ENCODE measurements at regions not wholly inside any gene's neighbourhood (a gene's known extent, or its start where the extent isn't known, plus 50 kb on each side); places are given as distances from the start of the nearest gene placed in this dataset.

DNA sequence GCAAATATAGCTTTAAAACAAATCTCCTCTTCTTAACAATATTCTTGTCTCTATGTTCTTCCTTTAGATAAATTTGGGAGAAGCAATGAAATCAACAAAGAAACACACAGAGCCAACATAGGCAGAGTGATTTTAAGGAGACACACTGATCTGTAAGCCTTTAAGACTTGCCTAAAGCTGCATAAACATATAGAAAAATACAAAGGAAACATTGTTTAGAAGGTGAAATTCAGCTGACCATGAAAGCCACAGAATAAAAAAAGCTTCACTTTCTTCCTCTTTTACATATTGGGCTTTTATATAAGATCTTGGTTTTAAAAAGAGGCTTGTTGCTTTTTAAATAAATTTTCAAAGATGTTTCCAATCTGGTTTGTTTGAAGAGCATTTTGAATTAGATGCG is 1277.5 kb downstream of the EFNA5 start:
- H3K4me3 ChIP-seq (ENCODE audit: low read depth in 1 of 3, low read length in 3 of 3): no peak overlapping the region
- no peak for TF ChIP-seq RAD21 (IDR thresholded peaks at IDR 0.05)
- no peak for TF ChIP-seq MAX (IDR thresholded peaks at IDR 0.05)
- no peak for TF ChIP-seq RXRA (IDR thresholded peaks at IDR 0.05)
- TF ChIP-seq, protein P1, sequence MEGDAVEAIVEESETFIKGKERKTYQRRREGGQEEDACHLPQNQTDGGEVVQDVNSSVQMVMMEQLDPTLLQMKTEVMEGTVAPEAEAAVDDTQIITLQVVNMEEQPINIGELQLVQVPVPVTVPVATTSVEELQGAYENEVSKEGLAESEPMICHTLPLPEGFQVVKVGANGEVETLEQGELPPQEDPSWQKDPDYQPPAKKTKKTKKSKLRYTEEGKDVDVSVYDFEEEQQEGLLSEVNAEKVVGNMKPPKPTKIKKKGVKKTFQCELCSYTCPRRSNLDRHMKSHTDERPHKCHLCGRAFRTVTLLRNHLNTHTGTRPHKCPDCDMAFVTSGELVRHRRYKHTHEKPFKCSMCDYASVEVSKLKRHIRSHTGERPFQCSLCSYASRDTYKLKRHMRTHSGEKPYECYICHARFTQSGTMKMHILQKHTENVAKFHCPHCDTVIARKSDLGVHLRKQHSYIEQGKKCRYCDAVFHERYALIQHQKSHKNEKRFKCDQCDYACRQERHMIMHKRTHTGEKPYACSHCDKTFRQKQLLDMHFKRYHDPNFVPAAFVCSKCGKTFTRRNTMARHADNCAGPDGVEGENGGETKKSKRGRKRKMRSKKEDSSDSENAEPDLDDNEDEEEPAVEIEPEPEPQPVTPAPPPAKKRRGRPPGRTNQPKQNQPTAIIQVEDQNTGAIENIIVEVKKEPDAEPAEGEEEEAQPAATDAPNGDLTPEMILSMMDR (IDR thresholded peaks at IDR 0.05; ENCODE audit: low read depth, low read length, missing input control): no peak
- TF ChIP-seq ATF3 (IDR thresholded peaks at IDR 0.05): no peak
- no peak for TF ChIP-seq FOXA1 (IDR thresholded peaks at IDR 0.05)
- TF ChIP-seq REST (IDR thresholded peaks at IDR 0.05): no peak
- TF ChIP-seq GABPA (IDR thresholded peaks at IDR 0.05 in 1 of 2, conservative IDR thresholded peaks at IDR 0.05 in 1 of 2): no peak
- no peak for TF ChIP-seq EGR1 (IDR thresholded peaks at IDR 0.05; ENCODE audit: low read depth in 2 of 2)
- no peak for TF ChIP-seq HNF4G (IDR thresholded peaks at IDR 0.05)
- no peak for TF ChIP-seq YY1 (IDR thresholded peaks at IDR 0.05)
- no peak for TF ChIP-seq JUND (IDR thresholded peaks at IDR 0.05)
- TF ChIP-seq NR2F2 (IDR thresholded peaks at IDR 0.05): no peak
- no peak for TF ChIP-seq HNF4A (conservative IDR thresholded peaks at IDR 0.05)
- no peak for TF ChIP-seq SP1 (IDR thresholded peaks at IDR 0.05)
- TF ChIP-seq TAF1 (conservative IDR thresholded peaks at IDR 0.05): no peak
- TF ChIP-seq, protein P2, sequence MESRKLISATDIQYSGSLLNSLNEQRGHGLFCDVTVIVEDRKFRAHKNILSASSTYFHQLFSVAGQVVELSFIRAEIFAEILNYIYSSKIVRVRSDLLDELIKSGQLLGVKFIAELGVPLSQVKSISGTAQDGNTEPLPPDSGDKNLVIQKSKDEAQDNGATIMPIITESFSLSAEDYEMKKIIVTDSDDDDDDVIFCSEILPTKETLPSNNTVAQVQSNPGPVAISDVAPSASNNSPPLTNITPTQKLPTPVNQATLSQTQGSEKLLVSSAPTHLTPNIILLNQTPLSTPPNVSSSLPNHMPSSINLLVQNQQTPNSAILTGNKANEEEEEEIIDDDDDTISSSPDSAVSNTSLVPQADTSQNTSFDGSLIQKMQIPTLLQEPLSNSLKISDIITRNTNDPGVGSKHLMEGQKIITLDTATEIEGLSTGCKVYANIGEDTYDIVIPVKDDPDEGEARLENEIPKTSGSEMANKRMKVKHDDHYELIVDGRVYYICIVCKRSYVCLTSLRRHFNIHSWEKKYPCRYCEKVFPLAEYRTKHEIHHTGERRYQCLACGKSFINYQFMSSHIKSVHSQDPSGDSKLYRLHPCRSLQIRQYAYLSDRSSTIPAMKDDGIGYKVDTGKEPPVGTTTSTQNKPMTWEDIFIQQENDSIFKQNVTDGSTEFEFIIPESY (IDR thresholded peaks at IDR 0.05): no peak
- TF ChIP-seq FOXA2 (IDR thresholded peaks at IDR 0.05): no peak
- no peaks in the 10 kb centered on the region for H3K27me3 ChIP-seq (ENCODE audit: control insufficient read depth in 4 of 4, insufficient read depth in 4 of 4, low read length in 3 of 4)
- no peak overlapping the region for H3K27ac ChIP-seq (ENCODE audit: low read depth in 1 of 2, low read length in 2 of 2)
- DNase-seq (ENCODE audit: low spot score): no peak
- no peak overlapping the region for H3K9ac ChIP-seq (ENCODE audit: low read depth in 1 of 2, low read length in 2 of 2)
- no peaks in the 10 kb centered on the region for H3K9me3 ChIP-seq (ENCODE audit: control insufficient read depth in 4 of 4, low read length in 3 of 4)
- WGBS: 95% methylated on average over 1 of the region's 1 CpG
- H3K4me1 ChIP-seq (ENCODE audit: control insufficient read depth in 4 of 4, insufficient read depth in 4 of 4, low read length in 3 of 4): no peaks in the 10 kb centered on the region
- H3K36me3 ChIP-seq (ENCODE audit: control insufficient read depth in 4 of 4, insufficient read depth in 3 of 4, low read depth in 1 of 4, low read length in 3 of 4): no peaks in the 10 kb centered on the region

Measured in liver (tissue), 8 donors.